WI38 (cell line): ENCODE measurements at regions not wholly inside any gene's neighbourhood (a gene's known extent, or its start where the extent isn't known, plus 50 kb on each side); places are given as distances from the start of the nearest gene placed in this dataset.
"Not testable (repeated sequence)": the region's sequence is repeated elsewhere in the genome, so short reads cannot be mapped to it uniquely, and the experiment has no call there.

Source experiments
- H3K4me3 ChIP-seq: 2 replicates; pipeline ENCODE4 v1.5.1; 2011; ENCODE audit warnings: low read depth, mild to moderate bottlenecking, control low read depth, low read length
- TF ChIP-seq, protein P1 (sequence below): IDR thresholded peaks from 2 replicates; pipeline ENCODE4 v1.5.1; 2012; ENCODE audit warnings: low read depth, mild to moderate bottlenecking, control low read depth, low read length

DNA sequence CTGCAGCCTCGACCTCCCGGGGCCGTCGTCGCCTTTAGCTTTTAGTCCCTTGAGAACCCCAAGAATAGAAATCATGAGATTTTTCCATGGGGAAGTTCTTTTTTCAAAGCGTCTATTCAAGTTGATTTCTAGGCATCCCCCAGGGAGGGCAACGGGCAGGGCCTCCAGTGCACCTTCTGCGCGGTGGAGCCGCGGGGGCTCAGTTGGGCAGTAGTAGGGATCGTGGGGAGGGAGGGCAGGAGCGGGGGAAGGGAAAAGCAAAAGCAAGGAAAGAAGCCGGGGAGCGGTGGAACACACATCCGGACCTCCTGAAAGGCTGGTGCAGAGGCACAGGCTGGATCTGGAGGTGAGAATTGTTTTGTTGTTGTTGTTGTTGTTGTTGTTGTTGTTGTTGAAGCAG, 103.4 kb downstream of the PPIAL4G start:
- H3K4me3 ChIP-seq: no peak overlapping the region
- TF ChIP-seq, protein P1, sequence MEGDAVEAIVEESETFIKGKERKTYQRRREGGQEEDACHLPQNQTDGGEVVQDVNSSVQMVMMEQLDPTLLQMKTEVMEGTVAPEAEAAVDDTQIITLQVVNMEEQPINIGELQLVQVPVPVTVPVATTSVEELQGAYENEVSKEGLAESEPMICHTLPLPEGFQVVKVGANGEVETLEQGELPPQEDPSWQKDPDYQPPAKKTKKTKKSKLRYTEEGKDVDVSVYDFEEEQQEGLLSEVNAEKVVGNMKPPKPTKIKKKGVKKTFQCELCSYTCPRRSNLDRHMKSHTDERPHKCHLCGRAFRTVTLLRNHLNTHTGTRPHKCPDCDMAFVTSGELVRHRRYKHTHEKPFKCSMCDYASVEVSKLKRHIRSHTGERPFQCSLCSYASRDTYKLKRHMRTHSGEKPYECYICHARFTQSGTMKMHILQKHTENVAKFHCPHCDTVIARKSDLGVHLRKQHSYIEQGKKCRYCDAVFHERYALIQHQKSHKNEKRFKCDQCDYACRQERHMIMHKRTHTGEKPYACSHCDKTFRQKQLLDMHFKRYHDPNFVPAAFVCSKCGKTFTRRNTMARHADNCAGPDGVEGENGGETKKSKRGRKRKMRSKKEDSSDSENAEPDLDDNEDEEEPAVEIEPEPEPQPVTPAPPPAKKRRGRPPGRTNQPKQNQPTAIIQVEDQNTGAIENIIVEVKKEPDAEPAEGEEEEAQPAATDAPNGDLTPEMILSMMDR: no peak

DNA sequence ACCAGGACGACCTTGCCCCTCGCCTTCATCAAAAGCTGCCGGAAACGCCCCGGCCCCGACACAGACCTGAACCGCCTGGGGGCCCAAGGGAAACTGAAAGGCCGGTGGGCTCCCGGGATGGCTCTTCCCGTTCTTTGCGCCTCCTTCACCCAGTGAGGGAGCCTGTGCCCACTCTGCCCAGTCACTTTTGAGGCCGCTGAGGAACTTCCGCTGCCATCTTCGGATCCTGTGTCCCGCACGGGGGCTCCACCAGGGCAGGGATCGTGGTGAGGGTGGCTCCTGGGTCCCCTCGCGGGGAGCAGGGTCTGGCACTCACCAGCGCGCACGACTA, 104.0 kb downstream of the PPIAL4G start:
- TF ChIP-seq, protein P1: no peak
- no peak overlapping the region for H3K4me3 ChIP-seq

DNA sequence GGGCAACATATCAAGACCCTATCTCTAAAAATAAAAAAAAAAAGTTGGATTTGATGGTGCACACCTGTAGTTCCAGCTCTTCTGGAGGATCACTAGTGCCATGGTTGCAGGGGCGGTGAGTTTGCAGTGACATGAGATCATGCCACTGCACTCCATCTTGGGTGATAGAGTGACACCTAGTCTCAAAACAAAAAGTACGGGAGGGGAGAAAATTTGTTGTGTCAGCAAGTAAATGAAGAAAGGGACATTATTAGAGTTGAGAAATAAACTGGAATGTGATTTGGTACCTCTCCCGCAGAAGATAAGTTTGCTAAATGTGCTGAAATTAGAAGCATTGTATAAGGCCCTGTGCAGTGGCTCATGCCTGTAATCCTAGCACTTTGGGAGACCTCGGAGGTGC, 105.1 kb downstream of the PPIAL4G start:
- not testable (repeated sequence) for H3K4me3 ChIP-seq

DNA sequence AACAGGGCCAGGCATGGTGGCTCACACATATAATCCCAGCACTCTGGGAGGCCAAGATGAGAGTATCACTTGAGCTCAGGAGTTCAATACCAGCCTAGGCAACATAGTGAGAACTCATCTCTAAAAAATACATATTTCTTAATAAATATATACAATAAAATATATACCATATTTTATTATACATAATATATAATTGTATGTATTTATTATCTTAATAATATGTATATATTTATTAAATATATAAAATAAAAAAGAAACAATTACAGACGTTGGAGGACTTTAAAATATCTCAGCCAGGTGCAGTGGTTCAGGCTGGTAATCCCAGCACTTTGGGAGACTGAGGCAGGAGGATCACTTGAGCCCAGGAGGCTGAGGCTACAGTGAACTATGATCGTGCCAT, 106.1 kb downstream of the PPIAL4G start:
- not testable (repeated sequence) for H3K4me3 ChIP-seq

DNA sequence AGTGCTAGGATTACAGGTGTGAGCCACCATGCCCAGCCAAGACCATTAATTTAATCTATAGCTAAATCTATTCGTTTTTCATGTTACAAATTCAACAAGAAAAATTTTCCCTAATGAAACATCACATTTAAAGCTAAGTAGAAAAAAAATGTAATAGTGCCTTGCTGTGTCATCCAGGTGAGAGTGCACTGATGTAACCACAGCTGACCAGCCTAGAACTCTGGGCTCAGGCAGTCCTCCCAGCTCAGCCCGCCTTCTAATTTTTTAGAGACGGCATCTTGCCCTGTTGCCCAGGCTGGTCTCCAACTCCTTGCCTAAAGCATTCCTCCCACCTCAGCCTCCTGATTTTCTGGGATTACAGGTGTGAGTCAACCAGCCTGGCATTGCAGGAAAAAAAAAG, 109.0 kb downstream of the PPIAL4G start:
- TF ChIP-seq, protein P1: no peak

DNA sequence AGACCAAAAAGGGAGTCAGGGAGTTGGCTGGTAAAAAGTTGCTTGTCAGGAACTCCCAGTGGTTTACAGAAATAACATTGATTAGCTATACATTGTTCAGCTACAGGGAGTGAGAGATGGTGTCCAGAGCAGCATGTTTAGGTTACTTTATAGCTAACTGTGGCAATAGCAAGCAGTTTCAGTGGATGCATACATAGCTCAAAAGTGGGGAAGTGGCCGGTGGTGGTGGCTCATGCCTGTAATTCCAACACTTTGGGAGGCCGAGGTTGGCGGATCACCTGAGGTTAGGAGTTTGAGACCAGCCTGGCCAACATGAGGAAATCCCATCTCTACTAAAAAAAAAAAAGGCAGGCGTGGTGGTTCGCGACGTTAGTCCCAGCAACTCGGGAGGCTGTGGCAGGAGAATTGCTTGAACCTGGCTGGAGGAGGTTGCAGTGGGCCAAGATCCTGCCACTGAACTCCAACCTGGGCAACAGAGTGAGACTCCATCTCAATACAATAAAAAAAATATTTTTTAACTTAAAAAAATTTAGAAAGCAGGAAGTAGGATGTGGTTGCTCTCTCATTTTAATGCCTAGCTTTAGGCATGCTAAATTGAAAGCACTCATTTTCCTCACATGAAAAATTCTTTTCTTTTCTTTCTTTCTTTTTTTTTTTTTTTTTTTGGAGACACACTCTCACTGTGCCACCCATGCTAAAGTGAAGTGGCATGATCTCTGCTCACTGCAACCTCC, 109.7 kb downstream of the PPIAL4G start:
- TF ChIP-seq, protein P1: no peak
- H3K4me3 ChIP-seq: no peak overlapping the region

More for the DNA sequence above, 109.0 kb downstream of the PPIAL4G start:
- no peak overlapping the region for H3K4me3 ChIP-seq

DNA sequence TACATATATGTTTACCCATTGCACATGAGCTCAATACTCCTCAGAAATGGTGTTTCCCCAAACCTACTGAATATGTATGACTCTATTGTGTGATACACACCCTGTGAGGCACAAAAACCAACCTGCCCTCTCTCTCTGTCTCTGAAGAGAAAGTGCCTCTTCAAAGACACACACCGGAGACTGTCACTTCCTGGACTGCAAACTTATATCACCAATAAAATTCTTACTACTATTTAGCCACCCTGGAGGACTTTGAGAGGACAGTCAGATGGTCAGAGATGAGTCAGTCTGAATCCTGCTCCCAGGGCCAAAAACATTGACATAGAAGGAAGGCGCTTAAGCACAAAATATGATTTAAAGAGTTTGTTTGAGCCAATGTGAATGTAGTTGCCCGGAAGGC, 110.4 kb downstream of the PPIAL4G start:
- no peak overlapping the region for H3K4me3 ChIP-seq
- TF ChIP-seq, protein P1: no peak

DNA sequence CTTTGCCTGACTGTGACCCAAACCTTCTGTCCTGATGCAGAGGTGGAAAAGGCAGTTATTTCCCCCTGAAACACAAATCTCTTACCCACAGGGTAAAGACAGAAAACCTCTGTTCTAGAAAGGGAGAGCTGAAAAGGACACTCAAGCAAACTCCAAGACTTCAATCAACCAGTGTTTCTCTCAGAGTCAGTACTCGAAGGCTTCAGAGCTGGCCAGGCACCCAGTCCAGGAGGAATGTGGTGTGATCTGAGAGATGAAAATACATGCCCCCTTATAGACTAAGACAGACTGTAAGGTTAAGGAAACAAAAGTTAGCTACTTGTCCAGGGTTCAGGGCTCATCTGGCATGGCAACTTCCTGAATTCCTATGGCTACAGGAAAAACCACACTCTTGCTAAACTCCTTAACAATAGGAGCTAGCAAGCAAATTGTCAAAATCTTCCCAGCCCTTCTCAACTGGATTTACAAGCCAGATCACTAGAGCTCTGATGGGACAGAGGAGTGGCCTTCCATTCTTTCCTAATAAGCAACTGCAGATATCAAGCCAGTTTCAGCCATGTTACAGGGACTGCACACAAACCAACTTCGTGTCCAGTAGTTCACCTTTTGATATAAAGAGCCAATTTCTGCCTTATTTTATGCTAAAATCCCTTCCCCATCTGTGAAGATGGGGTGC, 110.9 kb downstream of the PPIAL4G start:
- H3K4me3 ChIP-seq: not testable (repeated sequence)

DNA sequence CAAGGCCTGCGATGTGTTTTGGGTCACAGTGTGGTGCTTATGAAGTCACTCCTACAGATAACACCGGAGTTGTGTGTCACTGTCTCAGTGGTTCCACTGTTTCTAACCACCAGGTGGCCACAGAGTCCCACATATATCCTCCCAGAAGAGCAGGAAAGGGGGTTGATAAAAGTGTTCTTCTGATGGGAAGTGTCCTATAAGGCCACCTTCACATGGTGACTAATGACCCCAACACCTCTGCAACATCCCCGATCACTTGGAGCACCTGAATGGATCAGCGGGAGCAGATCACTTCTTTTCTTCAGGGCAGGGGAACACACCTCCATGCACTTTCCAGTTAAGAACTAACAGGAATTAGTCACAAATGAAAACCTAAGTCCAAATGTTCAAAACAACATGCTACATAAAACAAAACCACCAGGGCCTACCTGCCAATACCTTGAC, 111.5 kb downstream of the PPIAL4G start:
- TF ChIP-seq, protein P1: peak; percentile 48
- H3K4me3 ChIP-seq: not testable (repeated sequence)

DNA sequence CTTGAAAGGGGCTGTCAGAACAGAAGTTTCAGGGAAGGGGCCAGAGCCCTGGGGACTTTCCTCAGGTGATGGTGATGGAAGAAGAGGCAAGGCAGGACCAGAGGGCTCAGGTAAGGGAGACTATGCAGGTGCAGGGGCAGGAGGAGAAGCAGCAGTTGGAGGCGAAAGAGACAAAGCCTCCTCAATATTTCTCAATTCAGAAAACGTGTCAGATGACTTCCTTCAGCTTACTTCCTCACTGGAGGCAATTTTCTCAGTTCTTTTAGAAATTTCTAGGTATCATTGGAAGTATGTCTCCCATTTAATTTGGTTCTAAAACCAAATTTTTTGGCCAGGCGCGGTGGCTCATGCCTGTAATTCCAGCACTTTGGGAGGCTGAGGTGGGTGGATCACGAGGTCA, 112.4 kb downstream of the PPIAL4G start:
- H3K4me3 ChIP-seq: not testable (repeated sequence)
